SKM-1 treated with dmso at 0.1 percent for 144 hours (cell line): ENCODE measurements at regions not wholly inside any gene's neighbourhood (a gene's known extent, or its start where the extent isn't known, plus 50 kb on each side); places are given as distances from the start of the nearest gene placed in this dataset.

Experiments used
- DNase-seq: peaks from one replicate; lab custom pipeline; 2025; ENCODE audit not compliant: unreplicated experiment; lab: John Stamatoyannopoulos, UW

- peak; percentile 10 for DNase-seq
These were observed 163.4 kb upstream of the NCAM1 start for GRCh38 chr11:112797648-112798293.

GRCh38 chr11:112801025-112801816, 160.0 kb upstream of the NCAM1 start:
- no peak for DNase-seq

GRCh38 chr11:112801817-112802088, 159.5 kb upstream of the NCAM1 start:
- no peak for DNase-seq

- DNase-seq, result no peak
These were observed 155.6 kb upstream of the NCAM1 start for GRCh38 chr11:112805658-112806057.

GRCh38 chr11:112806256-112806655, 155.0 kb upstream of the NCAM1 start:
- no peak for DNase-seq

- no peak for DNase-seq
These were observed 154.3 kb upstream of the NCAM1 start for GRCh38 chr11:112806876-112807275.

GRCh38 chr11:112809429-112809828, 151.8 kb upstream of the NCAM1 start:
- DNase-seq, result no peak

GRCh38 chr11:112810951-112811350, 150.3 kb upstream of the NCAM1 start:
- no peak for DNase-seq

GRCh38 chr11:112811783-112812182, 149.4 kb upstream of the NCAM1 start:
- DNase-seq, result no peak

GRCh38 chr11:112812729-112813128, 148.5 kb upstream of the NCAM1 start:
- no peak for DNase-seq

- DNase-seq, result no peak
These were observed 147.1 kb upstream of the NCAM1 start for GRCh38 chr11:112814168-112814567.

GRCh38 chr11:112817376-112817775, 143.8 kb upstream of the NCAM1 start:
- DNase-seq, result no peak

GRCh38 chr11:112822478-112823274, 138.5 kb upstream of the NCAM1 start:
- DNase-seq, result no peak

- no peak for DNase-seq
These were observed 135.2 kb upstream of the NCAM1 start for GRCh38 chr11:112826026-112826425.

- no peak for DNase-seq
These were observed 134.4 kb upstream of the NCAM1 start for GRCh38 chr11:112826788-112827187.

- DNase-seq, result no peak
These were observed 132.8 kb upstream of the NCAM1 start for GRCh38 chr11:112828421-112828820.

GRCh38 chr11:112829971-112830654, 131.1 kb upstream of the NCAM1 start:
- no peak for DNase-seq

GRCh38 chr11:112831041-112831440, 130.2 kb upstream of the NCAM1 start:
- no peak for DNase-seq

GRCh38 chr11:112831969-112832766, 129.1 kb upstream of the NCAM1 start:
- DNase-seq, result no peak

GRCh38 chr11:112834277-112834755, 126.9 kb upstream of the NCAM1 start:
- no peak for DNase-seq
